ENCODE measurements at regions not wholly inside any gene's neighbourhood (a gene's known extent, or its start where the extent isn't known, plus 50 kb on each side); places are given as distances from the start of the nearest gene placed in this dataset.

- Histone ChIP-seq H3K36me3 (ENCODE audit: insufficient read depth, insufficient read length, low read length) (no peaks in the 10 kb centered on the region), H3K27me3 (ENCODE audit: insufficient read depth, insufficient read length) (no peaks in the 10 kb centered on the region), H3K4me3 (ENCODE audit: insufficient read length, low read depth) (no peak overlapping the region), H3K9me3 (ENCODE audit: insufficient read depth, low read length) (0 out of 2 replicates have a peak, but pooled peaks cover 9% of the 10 kb centered on the region), H3K4me1 (ENCODE audit: insufficient read depth, insufficient read length) (no peaks in the 10 kb centered on the region), H3K9ac (ENCODE audit: insufficient read length, low read depth) (no peak overlapping the region)
- TF ChIP-seq ZNF274 (IDR thresholded peaks at IDR 0.05; ENCODE audit: low read depth, low read length): no peak
- no peak for DNase-seq (ENCODE audit: low read depth, low spot score)
Observed at GRCh38 chr13:47461816-47462215, 539.3 kb downstream of the SUCLA2 start.

- no peaks in the 10 kb centered on the region for H3K27me3 ChIP-seq (ENCODE audit: insufficient read depth, insufficient read length)
- no peak overlapping the region for H3K4me3 ChIP-seq (ENCODE audit: insufficient read length, low read depth)
- TF ChIP-seq ZNF274 (IDR thresholded peaks at IDR 0.05; ENCODE audit: low read depth, low read length): no peak
- TF ChIP-seq SUZ12 (IDR thresholded peaks at IDR 0.05; ENCODE audit: extremely low read depth, insufficient read depth, insufficient read length): no peak
- TF ChIP-seq YY1 (IDR thresholded peaks at IDR 0.05; ENCODE audit: insufficient read depth, insufficient read length): no peak
- H3K4me1 ChIP-seq (ENCODE audit: insufficient read depth, insufficient read length): no peaks in the 10 kb centered on the region
- H3K9me3 ChIP-seq (ENCODE audit: insufficient read depth, low read length): 0 out of 2 replicates have a peak, but pooled peaks cover 9% of the 10 kb centered on the region
- H3K9ac ChIP-seq (ENCODE audit: insufficient read length, low read depth): no peak overlapping the region
- no peaks in the 10 kb centered on the region for H3K36me3 ChIP-seq (ENCODE audit: insufficient read depth, insufficient read length, low read length)
- no peak for DNase-seq (ENCODE audit: low read depth, low spot score)
Observed at GRCh38 chr13:47459512-47459911, 541.6 kb downstream of the SUCLA2 start.

GRCh38 chr13:47457626-47458025 lies 543.4 kb downstream of the SUCLA2 start:
- Histone ChIP-seq H3K27me3 (ENCODE audit: insufficient read depth, insufficient read length) (no peaks in the 10 kb centered on the region), H3K9ac (ENCODE audit: insufficient read length, low read depth) (no peak overlapping the region), H3K4me1 (ENCODE audit: insufficient read depth, insufficient read length) (no peaks in the 10 kb centered on the region), H3K4me3 (ENCODE audit: insufficient read length, low read depth) (no peak overlapping the region), H3K9me3 (ENCODE audit: insufficient read depth, low read length) (0 out of 2 replicates have a peak, but pooled peaks cover under 1% of the 10 kb centered on the region), H3K36me3 (ENCODE audit: insufficient read depth, insufficient read length, low read length) (no peaks in the 10 kb centered on the region)
- no peak for DNase-seq (ENCODE audit: low read depth, low spot score)
- TF ChIP-seq YY1 (IDR thresholded peaks at IDR 0.05; ENCODE audit: insufficient read depth, insufficient read length) (no peak), SUZ12 (IDR thresholded peaks at IDR 0.05; ENCODE audit: extremely low read depth, insufficient read depth, insufficient read length) (no peak), ZNF274 (IDR thresholded peaks at IDR 0.05; ENCODE audit: low read depth, low read length) (no peak)

GRCh38 chr13:47455626-47456025 lies 545.4 kb downstream of the SUCLA2 start:
- TF ChIP-seq ZNF274 (IDR thresholded peaks at IDR 0.05; ENCODE audit: low read depth, low read length): no peak
- no peaks in the 10 kb centered on the region for H3K9me3 ChIP-seq (ENCODE audit: insufficient read depth, low read length)
- no peak for DNase-seq (ENCODE audit: low read depth, low spot score)

GRCh38 chr13:47454986-47455385 lies 546.1 kb downstream of the SUCLA2 start:
- H3K9ac ChIP-seq (ENCODE audit: insufficient read length, low read depth): no peak overlapping the region
- TF ChIP-seq SUZ12 (IDR thresholded peaks at IDR 0.05; ENCODE audit: extremely low read depth, insufficient read depth, insufficient read length) (no peak), ZNF274 (IDR thresholded peaks at IDR 0.05; ENCODE audit: low read depth, low read length) (no peak), YY1 (IDR thresholded peaks at IDR 0.05; ENCODE audit: insufficient read depth, insufficient read length) (no peak)
- no peaks in the 10 kb centered on the region for H3K36me3 ChIP-seq (ENCODE audit: insufficient read depth, insufficient read length, low read length)
- DNase-seq (ENCODE audit: low read depth, low spot score): no peak
- no peaks in the 10 kb centered on the region for H3K27me3 ChIP-seq (ENCODE audit: insufficient read depth, insufficient read length)
- H3K4me1 ChIP-seq (ENCODE audit: insufficient read depth, insufficient read length): no peaks in the 10 kb centered on the region
- no peaks in the 10 kb centered on the region for H3K9me3 ChIP-seq (ENCODE audit: insufficient read depth, low read length)
- H3K4me3 ChIP-seq (ENCODE audit: insufficient read length, low read depth): no peak overlapping the region

More at GRCh38 chr13:47455626-47456025, 545.4 kb downstream of the SUCLA2 start:
- H3K4me3 ChIP-seq (ENCODE audit: insufficient read length, low read depth): no peak overlapping the region
- H3K4me1 ChIP-seq (ENCODE audit: insufficient read depth, insufficient read length): no peaks in the 10 kb centered on the region
- no peak overlapping the region for H3K9ac ChIP-seq (ENCODE audit: insufficient read length, low read depth)
- H3K27me3 ChIP-seq (ENCODE audit: insufficient read depth, insufficient read length): no peaks in the 10 kb centered on the region
- H3K36me3 ChIP-seq (ENCODE audit: insufficient read depth, insufficient read length, low read length): no peaks in the 10 kb centered on the region

- Histone ChIP-seq H3K36me3 (ENCODE audit: insufficient read depth, insufficient read length, low read length) (no peaks in the 10 kb centered on the region), H3K9ac (ENCODE audit: insufficient read length, low read depth) (no peak overlapping the region), H3K9me3 (ENCODE audit: insufficient read depth, low read length) (no peaks in the 10 kb centered on the region), H3K4me3 (ENCODE audit: insufficient read length, low read depth) (no peak overlapping the region), H3K27me3 (ENCODE audit: insufficient read depth, insufficient read length) (no peaks in the 10 kb centered on the region), H3K4me1 (ENCODE audit: insufficient read depth, insufficient read length) (no peaks in the 10 kb centered on the region)
- TF ChIP-seq SUZ12 (IDR thresholded peaks at IDR 0.05; ENCODE audit: extremely low read depth, insufficient read depth, insufficient read length) (no peak), YY1 (IDR thresholded peaks at IDR 0.05; ENCODE audit: insufficient read depth, insufficient read length) (no peak), ZNF274 (IDR thresholded peaks at IDR 0.05; ENCODE audit: low read depth, low read length) (no peak)
- no peak for DNase-seq (ENCODE audit: low read depth, low spot score)
Observed at GRCh38 chr13:47437406-47437805, 540.6 kb upstream of the HTR2A start.

GRCh38 chr13:47433461-47434005 lies 536.7 kb upstream of the HTR2A start:
- TF ChIP-seq SUZ12 (IDR thresholded peaks at IDR 0.05; ENCODE audit: extremely low read depth, insufficient read depth, insufficient read length) (no peak), YY1 (IDR thresholded peaks at IDR 0.05; ENCODE audit: insufficient read depth, insufficient read length) (no peak), ZNF274 (IDR thresholded peaks at IDR 0.05; ENCODE audit: low read depth, low read length) (no peak)
- Histone ChIP-seq H3K4me1 (ENCODE audit: insufficient read depth, insufficient read length) (no peaks in the 10 kb centered on the region), H3K9me3 (ENCODE audit: insufficient read depth, low read length) (no peaks in the 10 kb centered on the region), H3K27me3 (ENCODE audit: insufficient read depth, insufficient read length) (no peaks in the 10 kb centered on the region), H3K9ac (ENCODE audit: insufficient read length, low read depth) (no peak overlapping the region), H3K4me3 (ENCODE audit: insufficient read length, low read depth) (no peak overlapping the region), H3K36me3 (ENCODE audit: insufficient read depth, insufficient read length, low read length) (no peaks in the 10 kb centered on the region)
- no peak for DNase-seq (ENCODE audit: low read depth, low spot score)
